H1 (cell line): ENCODE measurements at regions not wholly inside any gene's neighbourhood (a gene's known extent, or its start where the extent isn't known, plus 50 kb on each side); places are given as distances from the start of the nearest gene placed in this dataset.

ENCODE experiments used
- CTCF ChIA-PET: fragments of 300-600 bp; sonication (Branson Sonifier 250); formaldehyde crosslinking; loops from one replicate; lab custom pipeline; 2021; ENCODE audit not compliant: partially characterized antibody; lab: Charles Lee
- POLR2A ChIA-PET: fragments of 300-600 bp; sonication (Branson Sonifier 250); formaldehyde crosslinking; loops from one replicate; lab custom pipeline; 2021; ENCODE audit warnings: inconsistent platforms; ENCODE audit not compliant: partially characterized antibody; lab: Charles Lee
- DNase-seq, 2 experiments: peaks; one replicate each; pipeline versions ENCODE4 v3.0.0 to v3.0.0-alpha.2; 2010 to 2022; ENCODE audit warnings: low spot score in 2 of 2, low read depth in 1 of 2, mixed read lengths in 1 of 2
- FAIRE-seq: peaks from 2 replicates; lab custom pipeline; 2011; peaks lifted over from hg19 to GRCh38; lab: Jason Lieb, UNC
- H2AFZ ChIP-seq: 2 replicates; pipeline ENCODE4 v1.8.1; 2012; ENCODE audit warnings: low read length, inconsistent platforms
- H2AK5ac ChIP-seq: 2 replicates; pipeline ENCODE4 v1.6.1; 2013; ENCODE audit warnings: low read depth, low read length
- H2BK120ac ChIP-seq: replicated peaks from 2 replicates; pipeline ENCODE3; 2013; ENCODE audit warnings: low read depth, low read length, inconsistent platforms
- H2BK12ac ChIP-seq: 2 replicates; pipeline ENCODE4 v1.6.1; 2013; ENCODE audit warnings: low read depth, low read length
- H2BK15ac ChIP-seq: 2 replicates; pipeline ENCODE4 v1.6.1; 2013; ENCODE audit warnings: low read length
- H2BK20ac ChIP-seq: 2 replicates; pipeline ENCODE4 v1.6.1; 2013; ENCODE audit warnings: low read length
- H2BK5ac ChIP-seq: 2 replicates; pipeline ENCODE4 v1.6.1; 2013; ENCODE audit warnings: low read depth, low read length
- H3K14ac ChIP-seq: 2 replicates; pipeline ENCODE4 v1.6.1; 2013; ENCODE audit warnings: inconsistent platforms; ENCODE audit not compliant: insufficient read length
- H3K18ac ChIP-seq: 2 replicates; pipeline ENCODE4 v1.6.1; 2013; ENCODE audit warnings: low read length; ENCODE audit errors: extremely low read depth
- H3K23ac ChIP-seq: 2 replicates; pipeline ENCODE4 v1.6.1; 2013; ENCODE audit warnings: inconsistent platforms; ENCODE audit not compliant: insufficient read length
- H3K23me2 ChIP-seq: 2 replicates; pipeline ENCODE4 v1.6.1; 2013; ENCODE audit warnings: low read depth, low read length
- H3K27ac ChIP-seq: 2 replicates; pipeline ENCODE4 v1.6.1; 2011; ENCODE audit warnings: low read depth, low read length, inconsistent platforms
- H3K27me3 ChIP-seq, 4 experiments: replicated peaks in 1 of 4; 1 replicate in 1 of 4; 2 replicates in 3 of 4; pipeline versions ENCODE4 v1.6.1 to v1.8.1; 2011 to 2013; ENCODE audit warnings: low read length in 3 of 4, mild to moderate bottlenecking in 3 of 4, inconsistent platforms in 2 of 4, mixed read lengths in 2 of 4, moderate library complexity in 1 of 4; ENCODE audit not compliant: control insufficient read depth in 3 of 4, insufficient read depth in 3 of 4; ENCODE audit errors: extremely low read depth in 1 of 4
- H3K36me3 ChIP-seq, 4 experiments: 2 replicates each; pipeline versions ENCODE4 v1.6.1 to v1.8.1; 2011 to 2013; ENCODE audit warnings: mild to moderate bottlenecking in 4 of 4, low read length in 3 of 4, moderate library complexity in 2 of 4, control low read depth in 1 of 4, inconsistent platforms in 1 of 4; ENCODE audit not compliant: insufficient read depth in 4 of 4, control insufficient read depth in 2 of 4
- H3K4ac ChIP-seq: replicated peaks from 2 replicates; pipeline ENCODE3; 2013; ENCODE audit warnings: low read length, low read depth, mixed read lengths, inconsistent platforms; ENCODE audit not compliant: insufficient read length
- H3K4me1 ChIP-seq, 4 experiments: replicated peaks in 1 of 4; 1 replicate in 1 of 4; 2 replicates in 3 of 4; pipeline versions ENCODE4 v1.6.1 to v1.8.1; 2011 to 2013; ENCODE audit warnings: low read length in 3 of 4, inconsistent platforms in 2 of 4, mixed read lengths in 1 of 4; ENCODE audit not compliant: insufficient read depth in 4 of 4, control insufficient read depth in 3 of 4
- H3K4me2 ChIP-seq, 2 experiments: 2 replicates each; pipeline versions ENCODE4 v1.6.1 to v1.8.1; 2011 to 2013; ENCODE audit warnings: low read depth in 2 of 2, low read length in 2 of 2, control low read depth in 1 of 2, inconsistent platforms in 1 of 2, mild to moderate bottlenecking in 1 of 2; ENCODE audit not compliant: insufficient read depth in 1 of 2
- H3K4me3 ChIP-seq, 4 experiments: fragments of 200-600, 300-600 bp in 1 of 4; sonication (generic), shearing (Covaris generic), sonication (Bioruptor Twin) in 1 of 4; 2 replicates each; pipeline versions ENCODE4 v1.5.1 to v1.8.1; 2011 to 2016; ENCODE audit warnings: low read length in 4 of 4, low read depth in 3 of 4, control low read depth in 2 of 4, inconsistent platforms in 2 of 4, mild to moderate bottlenecking in 2 of 4, mixed read lengths in 1 of 4, moderate library complexity in 1 of 4; ENCODE audit not compliant: insufficient read depth in 2 of 4; ENCODE audit errors: extremely low read depth in 1 of 4
- H3K56ac ChIP-seq: replicated peaks from 2 replicates; pipeline ENCODE3; 2013; ENCODE audit warnings: low read depth, mild to moderate bottlenecking, mixed read lengths, low read length, inconsistent platforms; ENCODE audit not compliant: insufficient read length
- H3K79me1 ChIP-seq: 2 replicates; pipeline ENCODE4 v1.6.1; 2013; ENCODE audit warnings: low read depth, low read length, control low read depth
- H3K79me2 ChIP-seq, 2 experiments: 2 replicates each; pipeline versions ENCODE4 v1.6.1 to v1.8.1; 2012 to 2013; ENCODE audit warnings: low read length in 2 of 2, mild to moderate bottlenecking in 2 of 2, inconsistent platforms in 1 of 2; ENCODE audit not compliant: insufficient read depth in 2 of 2, control insufficient read depth in 1 of 2
- H3K9ac ChIP-seq, 4 experiments: replicated peaks in 1 of 4; 1 replicate in 1 of 4; 2 replicates in 3 of 4; pipeline versions ENCODE4 v1.6.1 to v1.8.1; 2011 to 2013; ENCODE audit warnings: low read depth in 3 of 4, low read length in 3 of 4, control low read depth in 2 of 4, mild to moderate bottlenecking in 2 of 4, moderate library complexity in 2 of 4, inconsistent platforms in 1 of 4; ENCODE audit errors: extremely low read depth in 1 of 4
- H3K9me3 ChIP-seq, 2 experiments: 2 replicates each; pipeline versions ENCODE4 v1.6.1 to v1.8.1; 2012 to 2013; ENCODE audit warnings: mild to moderate bottlenecking in 2 of 2, moderate library complexity in 2 of 2, control low read depth in 1 of 2, inconsistent platforms in 1 of 2, low read depth in 1 of 2, low read length in 1 of 2, mixed read lengths in 1 of 2; ENCODE audit not compliant: insufficient read depth in 2 of 2
- H4K20me1 ChIP-seq, 2 experiments: replicated peaks in 1 of 2; 2 replicates each; pipeline versions ENCODE3 to v1.8.1; 2011 to 2013; ENCODE audit warnings: inconsistent platforms in 2 of 2, low read length in 2 of 2, mild to moderate bottlenecking in 1 of 2; ENCODE audit not compliant: insufficient read depth in 2 of 2, control insufficient read depth in 1 of 2
- H4K5ac ChIP-seq: 2 replicates; pipeline ENCODE4 v1.6.1; 2013; ENCODE audit warnings: low read length, low read depth, mixed read lengths, inconsistent platforms; ENCODE audit not compliant: insufficient read length
- H4K8ac ChIP-seq: 2 replicates; pipeline ENCODE4 v1.8.0; 2013; ENCODE audit warnings: mild to moderate bottlenecking, moderate library complexity, low read length, inconsistent platforms; ENCODE audit not compliant: insufficient read depth; ENCODE audit errors: extremely low read depth
- H4K91ac ChIP-seq: replicated peaks from 2 replicates; pipeline ENCODE3; 2013; ENCODE audit warnings: low read length, mixed read lengths, inconsistent platforms; ENCODE audit not compliant: insufficient read length
- BRCA1 ChIP-seq: IDR thresholded peaks from 2 replicates; pipeline ENCODE4 v1.6.1; 2012; ENCODE audit warnings: low read depth, low read length, improper control_type of control experiment
- GTF2F1 ChIP-seq: IDR thresholded peaks from 2 replicates; pipeline ENCODE4 v1.6.1; 2012; ENCODE audit warnings: low read depth, low read length, improper control_type of control experiment, borderline replicate concordance
- HDAC6 ChIP-seq: IDR thresholded peaks from one replicate; pipeline ENCODE4 v1.7.1; 2012; ENCODE audit warnings: low read depth, mild to moderate bottlenecking, inconsistent platforms, low read length, moderate library complexity
- KDM4A ChIP-seq: IDR thresholded peaks from one replicate; pipeline ENCODE4 v1.7.1; 2012; ENCODE audit warnings: low read depth, mild to moderate bottlenecking, moderate library complexity, low read length, inconsistent platforms; ENCODE audit not compliant: severe bottlenecking
- SIX5 ChIP-seq: IDR thresholded peaks from 2 replicates; pipeline ENCODE4 v1.6.1; 2011; ENCODE audit warnings: mild to moderate bottlenecking, low read depth, low read length
- WGBS, 2 experiments: shearing (Covaris generic) in 1 of 2; methylation state at CpG; one replicate each; pipeline versions ENCODE4 v1.1.6 to v1.1.7; 2013 to 2015; ENCODE audit warnings: low lambda C conversion rate in 2 of 2, mixed read lengths in 2 of 2, inconsistent platforms in 1 of 2, low coverage in 1 of 2, missing lambda C conversion rate in 1 of 2; ENCODE audit not compliant: insufficient replicate concordance in 2 of 2, insufficient coverage in 1 of 2, insufficient read length in 1 of 2; ENCODE audit errors: extremely low coverage in 1 of 2, missing lambda C conversion rate in 1 of 2; 5-methylcytosine and 5-hydroxymethylcytosine counted together

- H2AK5ac ChIP-seq, result no peak overlapping the region
- no peaks in the 10 kb centered on the region for H4K20me1 ChIP-seq
- no peak overlapping the region for H3K4me2 ChIP-seq
- POLR2A ChIA-PET, result no interaction called here
- no peak overlapping the region for H3K4ac ChIP-seq
- H3K4me1 ChIP-seq, result no peaks in the 10 kb centered on the region
- no peak overlapping the region for H3K18ac ChIP-seq
- 0 out of 2 replicates have a peak overlapping the region, but pooled peaks have one; percentile 13 for H2BK20ac ChIP-seq
- TF ChIP-seq BRCA1 (no peak), GTF2F1 (no peak), HDAC6 (no peak), SIX5 (no peak), KDM4A (no peak)
- TF ChIP-seq, all 59 proteins: peak for 0
- CTCF ChIA-PET, result no interaction called here
- H3K9me3 ChIP-seq, result peaks cover 0 to 2% of the 10 kb centered on the region in 2 experiments; a peak in 1 of 4 replicates
- no peak overlapping the region for H3K56ac ChIP-seq
- no peak overlapping the region for H4K5ac ChIP-seq
- H3K14ac ChIP-seq, result no peak overlapping the region
- DNase-seq, result no peak
- H2BK15ac ChIP-seq, result no peak overlapping the region
- FAIRE-seq, result no peak
- WGBS, 2 experiments, result 87% methylated on average over 6 of the region's 6 CpGs; no CpG with 5 or more reads in 1 of the 2 experiments
- H3K9ac ChIP-seq, result no peak overlapping the region
- H3K4me3 ChIP-seq, result no peak overlapping the region
- no peak overlapping the region for H3K23ac ChIP-seq
- H2BK5ac ChIP-seq, result no peak overlapping the region
- H3K79me1 ChIP-seq, result no peaks in the 10 kb centered on the region
- no peak overlapping the region for H4K8ac ChIP-seq
- H3K23me2 ChIP-seq, result no peaks in the 10 kb centered on the region
- no peaks in the 10 kb centered on the region; a peak in 1 of 8 replicates for H3K36me3 ChIP-seq
- no peak overlapping the region for H2BK12ac ChIP-seq
- no peak overlapping the region for H4K91ac ChIP-seq
- no peak overlapping the region for H3K27ac ChIP-seq
- no peak overlapping the region for H2AFZ ChIP-seq
- H3K27me3 ChIP-seq, result no peaks in the 10 kb centered on the region
- no peaks in the 10 kb centered on the region for H3K79me2 ChIP-seq
- no peak overlapping the region for H2BK120ac ChIP-seq
These were observed 216.2 kb downstream of the BCL11B start for GRCh38 chr14:99055816-99056215.
